ENCODE measurements at regions not wholly inside any gene's neighbourhood (a gene's known extent, or its start where the extent isn't known, plus 50 kb on each side); places are given as distances from the start of the nearest gene placed in this dataset.

- Histone ChIP-seq H3K9ac (ENCODE audit: low read length in 5 of 5) (no peak overlapping the region), H3K4me3 (ENCODE audit: low read depth in 1 of 5, low read length in 5 of 5) (no peak overlapping the region), H3K27me3 (ENCODE audit: control insufficient read depth in 5 of 5, insufficient read depth in 4 of 5, low read length in 5 of 5) (no peaks in the 10 kb centered on the region), H3K9me3 (ENCODE audit: control insufficient read depth in 5 of 5, low read length in 5 of 5) (no peaks in the 10 kb centered on the region), H3K27ac (ENCODE audit: low read depth, low read length) (no peak overlapping the region), H3K36me3 (ENCODE audit: control insufficient read depth in 5 of 5, insufficient read depth in 5 of 5, low read length in 5 of 5) (no peaks in the 10 kb centered on the region), H3K4me1 (ENCODE audit: control insufficient read depth in 5 of 5, insufficient read depth in 5 of 5, low read length in 5 of 5) (peaks cover 0 to 2% (median 0%) of the 10 kb centered on the region in 5 donors)
Measured at GRCh38 chr1:81715391-81715790, 85.3 kb upstream of the ADGRL2 start.

GRCh38 chr1:81714636-81715035 is 86.1 kb upstream of the ADGRL2 start:
- Histone ChIP-seq H3K36me3 (ENCODE audit: control insufficient read depth in 5 of 5, insufficient read depth in 5 of 5, low read length in 5 of 5) (no peaks in the 10 kb centered on the region), H3K4me3 (ENCODE audit: low read depth in 1 of 5, low read length in 5 of 5) (no peak overlapping the region), H3K4me1 (ENCODE audit: control insufficient read depth in 5 of 5, insufficient read depth in 5 of 5, low read length in 5 of 5) (peaks cover 0 to 2% (median 0%) of the 10 kb centered on the region in 5 donors), H3K27ac (ENCODE audit: low read depth, low read length) (no peak overlapping the region), H3K9me3 (ENCODE audit: control insufficient read depth in 5 of 5, low read length in 5 of 5) (no peaks in the 10 kb centered on the region), H3K27me3 (ENCODE audit: control insufficient read depth in 5 of 5, insufficient read depth in 4 of 5, low read length in 5 of 5) (no peaks in the 10 kb centered on the region), H3K9ac (ENCODE audit: low read length in 5 of 5) (no peak overlapping the region)

- Histone ChIP-seq H3K9me3 (ENCODE audit: control insufficient read depth in 5 of 5, low read length in 5 of 5) (no peaks in the 10 kb centered on the region), H3K36me3 (ENCODE audit: control insufficient read depth in 5 of 5, insufficient read depth in 5 of 5, low read length in 5 of 5) (no peaks in the 10 kb centered on the region), H3K27me3 (ENCODE audit: control insufficient read depth in 5 of 5, insufficient read depth in 4 of 5, low read length in 5 of 5) (no peaks in the 10 kb centered on the region), H3K4me1 (ENCODE audit: control insufficient read depth in 5 of 5, insufficient read depth in 5 of 5, low read length in 5 of 5) (peaks cover 0 to 2% (median 0%) of the 10 kb centered on the region in 5 donors), H3K9ac (ENCODE audit: low read length in 5 of 5) (no peak overlapping the region), H3K4me3 (ENCODE audit: low read depth in 1 of 5, low read length in 5 of 5) (no peak overlapping the region), H3K27ac (ENCODE audit: low read depth, low read length) (no peak overlapping the region)
Measured at GRCh38 chr1:81712425-81712824, 88.3 kb upstream of the ADGRL2 start.

- no peak overlapping the region for H3K9ac ChIP-seq (ENCODE audit: low read length in 5 of 5)
- H3K36me3 ChIP-seq (ENCODE audit: control insufficient read depth in 5 of 5, insufficient read depth in 5 of 5, low read length in 5 of 5) = no peaks in the 10 kb centered on the region
- H3K4me3 ChIP-seq (ENCODE audit: low read depth in 1 of 5, low read length in 5 of 5) = no peak overlapping the region
- no peak overlapping the region for H3K27ac ChIP-seq (ENCODE audit: low read depth, low read length)
- H3K4me1 ChIP-seq (ENCODE audit: control insufficient read depth in 5 of 5, insufficient read depth in 5 of 5, low read length in 5 of 5) = peaks cover 0 to 2% (median 0%) of the 10 kb centered on the region in 5 donors
- no peaks in the 10 kb centered on the region for H3K9me3 ChIP-seq (ENCODE audit: control insufficient read depth in 5 of 5, low read length in 5 of 5)
- H3K27me3 ChIP-seq (ENCODE audit: control insufficient read depth in 5 of 5, insufficient read depth in 4 of 5, low read length in 5 of 5) = no peaks in the 10 kb centered on the region
Measured at GRCh38 chr1:81710857-81711256, 89.9 kb upstream of the ADGRL2 start.

GRCh38 chr1:81708250-81708649 is 92.5 kb upstream of the ADGRL2 start:
- Histone ChIP-seq H3K27me3 (ENCODE audit: control insufficient read depth in 5 of 5, insufficient read depth in 4 of 5, low read length in 5 of 5) (no peaks in the 10 kb centered on the region), H3K27ac (ENCODE audit: low read depth, low read length) (no peak overlapping the region), H3K36me3 (ENCODE audit: control insufficient read depth in 5 of 5, insufficient read depth in 5 of 5, low read length in 5 of 5) (no peaks in the 10 kb centered on the region), H3K9me3 (ENCODE audit: control insufficient read depth in 5 of 5, low read length in 5 of 5) (no peaks in the 10 kb centered on the region), H3K9ac (ENCODE audit: low read length in 5 of 5) (no peak overlapping the region), H3K4me1 (ENCODE audit: control insufficient read depth in 5 of 5, insufficient read depth in 5 of 5, low read length in 5 of 5) (peaks cover 0 to 10% (median 0%) of the 10 kb centered on the region in 5 donors), H3K4me3 (ENCODE audit: low read depth in 1 of 5, low read length in 5 of 5) (no peak overlapping the region)

- no peaks in the 10 kb centered on the region for H3K9me3 ChIP-seq (ENCODE audit: control insufficient read depth in 5 of 5, low read length in 5 of 5)
- H3K9ac ChIP-seq (ENCODE audit: low read length in 5 of 5) = no peak overlapping the region
- H3K4me1 ChIP-seq (ENCODE audit: control insufficient read depth in 5 of 5, insufficient read depth in 5 of 5, low read length in 5 of 5) = peaks cover 0 to 12% (median 0%) of the 10 kb centered on the region in 5 donors
- H3K36me3 ChIP-seq (ENCODE audit: control insufficient read depth in 5 of 5, insufficient read depth in 5 of 5, low read length in 5 of 5) = no peaks in the 10 kb centered on the region
- H3K27me3 ChIP-seq (ENCODE audit: control insufficient read depth in 5 of 5, insufficient read depth in 4 of 5, low read length in 5 of 5) = no peaks in the 10 kb centered on the region
- H3K27ac ChIP-seq (ENCODE audit: low read depth, low read length) = no peak overlapping the region
- H3K4me3 ChIP-seq (ENCODE audit: low read depth in 1 of 5, low read length in 5 of 5) = no peak overlapping the region
Measured at GRCh38 chr1:81706650-81707435, 93.9 kb upstream of the ADGRL2 start.

GRCh38 chr1:81703756-81704463 is 96.8 kb upstream of the ADGRL2 start:
- H3K36me3 ChIP-seq (ENCODE audit: control insufficient read depth in 5 of 5, insufficient read depth in 5 of 5, low read length in 5 of 5) = no peaks in the 10 kb centered on the region
- peaks cover 0 to 10% (median 0%) of the 10 kb centered on the region in 5 donors for H3K4me1 ChIP-seq (ENCODE audit: control insufficient read depth in 5 of 5, insufficient read depth in 5 of 5, low read length in 5 of 5)
- no peak overlapping the region for H3K4me3 ChIP-seq (ENCODE audit: low read depth in 1 of 5, low read length in 5 of 5)
- no peak overlapping the region for H3K27ac ChIP-seq (ENCODE audit: low read depth, low read length)
- H3K9me3 ChIP-seq (ENCODE audit: control insufficient read depth in 5 of 5, low read length in 5 of 5) = no peaks in the 10 kb centered on the region
- no peaks in the 10 kb centered on the region for H3K27me3 ChIP-seq (ENCODE audit: control insufficient read depth in 5 of 5, insufficient read depth in 4 of 5, low read length in 5 of 5)
- H3K9ac ChIP-seq (ENCODE audit: low read length in 5 of 5) = no peak overlapping the region

GRCh38 chr1:81703391-81703755 is 97.4 kb upstream of the ADGRL2 start:
- Histone ChIP-seq H3K36me3 (ENCODE audit: control insufficient read depth in 5 of 5, insufficient read depth in 5 of 5, low read length in 5 of 5) (no peaks in the 10 kb centered on the region), H3K9me3 (ENCODE audit: control insufficient read depth in 5 of 5, low read length in 5 of 5) (no peaks in the 10 kb centered on the region), H3K4me1 (ENCODE audit: control insufficient read depth in 5 of 5, insufficient read depth in 5 of 5, low read length in 5 of 5) (peaks cover 0 to 10% (median 0%) of the 10 kb centered on the region in 5 donors), H3K27me3 (ENCODE audit: control insufficient read depth in 5 of 5, insufficient read depth in 4 of 5, low read length in 5 of 5) (no peaks in the 10 kb centered on the region), H3K4me3 (ENCODE audit: low read depth in 1 of 5, low read length in 5 of 5) (no peak overlapping the region), H3K27ac (ENCODE audit: low read depth, low read length) (no peak overlapping the region), H3K9ac (ENCODE audit: low read length in 5 of 5) (no peak overlapping the region)

GRCh38 chr1:81702903-81703302 is 97.8 kb upstream of the ADGRL2 start:
- no peaks in the 10 kb centered on the region for H3K9me3 ChIP-seq (ENCODE audit: control insufficient read depth in 5 of 5, low read length in 5 of 5)
- no peak overlapping the region for H3K27ac ChIP-seq (ENCODE audit: low read depth, low read length)
- H3K4me3 ChIP-seq (ENCODE audit: low read depth in 1 of 5, low read length in 5 of 5) = no peak overlapping the region
- H3K36me3 ChIP-seq (ENCODE audit: control insufficient read depth in 5 of 5, insufficient read depth in 5 of 5, low read length in 5 of 5) = no peaks in the 10 kb centered on the region
- peaks cover 0 to 10% (median 0%) of the 10 kb centered on the region in 5 donors for H3K4me1 ChIP-seq (ENCODE audit: control insufficient read depth in 5 of 5, insufficient read depth in 5 of 5, low read length in 5 of 5)
- no peak overlapping the region for H3K9ac ChIP-seq (ENCODE audit: low read length in 5 of 5)
- H3K27me3 ChIP-seq (ENCODE audit: control insufficient read depth in 5 of 5, insufficient read depth in 4 of 5, low read length in 5 of 5) = no peaks in the 10 kb centered on the region

- Histone ChIP-seq H3K9ac (ENCODE audit: low read length in 5 of 5) (no peak overlapping the region), H3K36me3 (ENCODE audit: control insufficient read depth in 5 of 5, insufficient read depth in 5 of 5, low read length in 5 of 5) (no peaks in the 10 kb centered on the region), H3K27me3 (ENCODE audit: control insufficient read depth in 5 of 5, insufficient read depth in 4 of 5, low read length in 5 of 5) (no peaks in the 10 kb centered on the region), H3K4me3 (ENCODE audit: low read depth in 1 of 5, low read length in 5 of 5) (no peak overlapping the region), H3K27ac (ENCODE audit: low read depth, low read length) (no peak overlapping the region), H3K4me1 (ENCODE audit: control insufficient read depth in 5 of 5, insufficient read depth in 5 of 5, low read length in 5 of 5) (peaks cover 0 to 10% (median 0%) of the 10 kb centered on the region in 5 donors), H3K9me3 (ENCODE audit: control insufficient read depth in 5 of 5, low read length in 5 of 5) (no peaks in the 10 kb centered on the region)
Measured at GRCh38 chr1:81702079-81702715, 98.5 kb upstream of the ADGRL2 start.
